K562 (cell line): ENCODE measurements at regions not wholly inside any gene's neighbourhood (a gene's known extent, or its start where the extent isn't known, plus 50 kb on each side); places are given as distances from the start of the nearest gene placed in this dataset.

Source experiments
- ATAC-seq: fragments of 200-7000 bp; cut with Tn5 transposase; 3 replicates; pipeline ENCODE4 v1.9.1; 2020; ENCODE audit warnings: moderate library complexity
- BruUV-seq: library from RNA; stranded (reverse); fragments of 400-500 nt; replicated peaks from 2 replicates; lab custom pipeline; 2021; lab: Mats Ljungman, UMichigan
- CTCF ChIA-PET: fragments of 300-600 bp; formaldehyde crosslinking; extraction: SDS; loops from one replicate; lab custom pipeline; 2021; ENCODE audit warnings: low intra/inter-chr PET ratio; lab: Yijun Ruan, JAX
- POLR2A ChIA-PET: fragments of 300-600, 350-650 bp; sonication (Branson Sonifier 250); formaldehyde crosslinking; extraction: SDS; loops from one replicate; lab custom pipeline; 2021; ENCODE audit warnings: antibody characterized with exemption, inconsistent platforms; lab: Yijun Ruan, JAX
- DNase-seq, 4 experiments: peaks; one replicate each; pipeline versions ENCODE4 v3.0.0 to v3.0.0-alpha.2; 2011 to 2018; ENCODE audit warnings: low spot score in 3 of 4, mixed read lengths in 3 of 4; ENCODE audit errors: extremely low read depth in 1 of 4
- FAIRE-seq: peaks from 2 replicates; lab custom pipeline; 2011; peaks lifted over from hg19 to GRCh38; lab: Jason Lieb, UNC
- H2AFZ ChIP-seq: 2 replicates; pipeline ENCODE4 v1.6.0; 2011; ENCODE audit warnings: low read depth, low read length, control low read depth, inconsistent platforms
- H3K27ac ChIP-seq: fragments of 200-600 bp; 3 replicates; pipeline ENCODE4 v1.8.0; 2011; ENCODE audit warnings: low read depth, mild to moderate bottlenecking, control low read depth, inconsistent platforms, low read length, moderate library complexity, mixed read lengths; ENCODE audit errors: extremely low read depth
- H3K27me3 ChIP-seq, 2 experiments: fragments of 300-600 bp in 1 of 2; 2 replicates in 1 of 2; 3 replicates in 1 of 2; pipeline versions ENCODE4 v1.6.0 to v1.8.0; 2011; ENCODE audit warnings: inconsistent platforms in 2 of 2, low read length in 2 of 2, mild to moderate bottlenecking in 1 of 2, mixed read lengths in 1 of 2, moderate library complexity in 1 of 2; ENCODE audit not compliant: control insufficient read depth in 2 of 2, insufficient read depth in 2 of 2
- H3K36me3 ChIP-seq: fragments of 300-600 bp; 3 replicates; pipeline ENCODE4 v1.8.0; 2011; ENCODE audit warnings: mild to moderate bottlenecking, low read length, inconsistent platforms; ENCODE audit not compliant: control insufficient read depth, insufficient read depth
- H3K4me1 ChIP-seq, 2 experiments: fragments of 200-600 bp in 1 of 2; replicated peaks in 1 of 2; 2 replicates in 1 of 2; 3 replicates in 1 of 2; pipeline versions ENCODE4 v1.5.1 to v1.8.0; 2011; ENCODE audit warnings: inconsistent platforms in 2 of 2, low read length in 2 of 2, mild to moderate bottlenecking in 1 of 2, mixed read lengths in 1 of 2, moderate library complexity in 1 of 2; ENCODE audit not compliant: control insufficient read depth in 2 of 2, insufficient read depth in 2 of 2
- H3K4me2 ChIP-seq: 2 replicates; pipeline ENCODE4 v1.6.1; 2011; ENCODE audit warnings: low read length, control low read depth, inconsistent platforms, mixed read lengths; ENCODE audit not compliant: insufficient read depth
- H3K4me3 ChIP-seq: fragments of 200-600 bp; sonication (generic), shearing (Covaris generic); 2 replicates; pipeline ENCODE4 v1.5.1; 2016; ENCODE audit warnings: control low read depth, inconsistent platforms
- H3K79me2 ChIP-seq: fragments of 200-600 bp; 3 replicates; pipeline ENCODE4 v1.8.0; 2011; ENCODE audit warnings: low read length, inconsistent platforms; ENCODE audit not compliant: control insufficient read depth, insufficient read depth
- H3K9ac ChIP-seq, 2 experiments: 2 replicates each; pipeline versions ENCODE4 v1.6.0 to v1.6.1; 2011; ENCODE audit warnings: low read depth in 2 of 2, low read length in 2 of 2, control low read depth in 1 of 2, inconsistent platforms in 1 of 2, mild to moderate bottlenecking in 1 of 2, mixed read lengths in 1 of 2; ENCODE audit not compliant: insufficient read depth in 1 of 2
- H3K9me1 ChIP-seq: one replicate; pipeline ENCODE4 v1.6.0; 2011; ENCODE audit warnings: inconsistent platforms, mild to moderate bottlenecking, low read length, moderate library complexity; ENCODE audit not compliant: control insufficient read depth, insufficient read depth
- H3K9me3 ChIP-seq: replicated peaks from 2 replicates; pipeline ENCODE4 v1.5.1; 2011; ENCODE audit warnings: low read depth, low read length, inconsistent platforms; ENCODE audit not compliant: control insufficient read depth, insufficient read depth
- H4K20me1 ChIP-seq: replicated peaks from 2 replicates; pipeline ENCODE4 v1.6.1; 2011; ENCODE audit warnings: low read length, inconsistent platforms, mixed read lengths; ENCODE audit not compliant: control insufficient read depth, insufficient read depth
- KDM5B ChIP-seq: fragments of 200-600 bp; sonication (generic); IDR thresholded peaks from 2 replicates; pipeline ENCODE4 v1.6.1; 2012; ENCODE audit warnings: low read depth, mild to moderate bottlenecking, moderate library complexity, low read length, control low read depth, inconsistent platforms; ENCODE audit not compliant: insufficient replicate concordance
- MXI1 ChIP-seq: IDR thresholded peaks from 2 replicates; pipeline ENCODE4 v1.6.1; 2011; ENCODE audit warnings: low read depth, mild to moderate bottlenecking, improper control_type of control experiment, low read length
- MYBL2 ChIP-seq, 2 experiments: fragments of 450-650 bp in 1 of 2; sonication (generic) in 1 of 2; formaldehyde crosslinking in 1 of 2; IDR thresholded peaks; 2 replicates each; pipeline versions ENCODE4 v1.6.1 to v1.8.1; 2017 to 2022; ENCODE audit warnings: borderline replicate concordance in 1 of 2, inconsistent platforms in 1 of 2, low read depth in 1 of 2, mild to moderate bottlenecking in 1 of 2, missing genetic modification reagents in 1 of 2, moderate library complexity in 1 of 2
- NFE2L1 ChIP-seq: fragments of 450-650 bp; IDR thresholded peaks from 2 replicates; pipeline ENCODE4 v1.6.1; 2016; ENCODE audit warnings: missing genetic modification characterization, low read depth, mild to moderate bottlenecking, missing compliant biosample characterization, moderate library complexity, borderline replicate concordance
- NR4A1 ChIP-seq, 2 experiments: fragments of 250-450 bp in 1 of 2; fragments of 450-650 bp in 1 of 2; sonication (Bioruptor Pico) in 1 of 2; IDR thresholded peaks; 2 replicates each; pipeline versions ENCODE4 v1.4.0 to v1.6.1; 2016 to 2020; ENCODE audit warnings: mild to moderate bottlenecking in 2 of 2, missing compliant biosample characterization in 1 of 2, missing genetic modification characterization in 1 of 2, moderate library complexity in 1 of 2
- RBM39 ChIP-seq: fragments of 200-400 bp; formaldehyde crosslinking; optimal IDR thresholded peaks from 2 replicates; pipeline ENCODE3; 2018; ENCODE audit warnings: low read depth, low read length
- SNRNP70 ChIP-seq: fragments of 200-400 bp; formaldehyde crosslinking; optimal IDR thresholded peaks from 2 replicates; pipeline ENCODE3; 2017; ENCODE audit warnings: low read depth, low read length
- SPI1 ChIP-seq: IDR thresholded peaks from 2 replicates; pipeline ENCODE4 v1.6.1; 2011; ENCODE audit warnings: low read depth, low read length, control low read depth, borderline replicate concordance
- ZNF217 ChIP-seq: sonication (generic); formaldehyde crosslinking; IDR thresholded peaks from 2 replicates; pipeline ENCODE4 v1.8.0; 2022; ENCODE audit warnings: mild to moderate bottlenecking, missing genetic modification reagents
- WGBS: fragments of 100-300 bp; shearing (Covaris generic); methylation state at CpG from one replicate; pipeline ENCODE4 v1.1.6; 2016; ENCODE audit warnings: low coverage, mixed read lengths; ENCODE audit not compliant: insufficient coverage; ENCODE audit errors: missing lambda C conversion rate; 5-methylcytosine and 5-hydroxymethylcytosine counted together
- in situ Hi-C: fragments of 300-500 bp; cut with MboI; formaldehyde crosslinking; loops from 4 replicates; pipeline ENCODE4 v1.15.0; 2018; ENCODE audit warnings: inconsistent platforms, mixed read lengths
- intact Hi-C: fragments of 100-400 bp; cut with micrococcal nuclease; formaldehyde crosslinking; loops from 2 replicates; pipeline ENCODE4 v1.14.2; 2022
- TF ChIP-seq, protein P1 (sequence below): sonication (generic); formaldehyde crosslinking; IDR thresholded peaks from 2 replicates; pipeline ENCODE4 v1.8.0; 2023; ENCODE audit warnings: missing genetic modification reagents, mild to moderate bottlenecking, borderline replicate concordance
- TF ChIP-seq, protein P2 (sequence below), 2 experiments: fragments of 450-650 bp in 1 of 2; sonication (generic) in 1 of 2; formaldehyde crosslinking in 1 of 2; IDR thresholded peaks in 1 of 2; conservative IDR thresholded peaks in 1 of 2; 2 replicates each; pipeline versions ENCODE4 v1.6.1 to v1.8.1; 2016 to 2023; ENCODE audit warnings: mild to moderate bottlenecking in 2 of 2, moderate library complexity in 2 of 2, inconsistent platforms in 1 of 2, missing genetic modification reagents in 1 of 2
- TF ChIP-seq, protein P3 (sequence below): fragments of 450-650 bp; formaldehyde crosslinking; IDR thresholded peaks from 2 replicates; pipeline ENCODE4 v1.4.0; 2022; ENCODE audit warnings: missing genetic modification characterization

DNA sequence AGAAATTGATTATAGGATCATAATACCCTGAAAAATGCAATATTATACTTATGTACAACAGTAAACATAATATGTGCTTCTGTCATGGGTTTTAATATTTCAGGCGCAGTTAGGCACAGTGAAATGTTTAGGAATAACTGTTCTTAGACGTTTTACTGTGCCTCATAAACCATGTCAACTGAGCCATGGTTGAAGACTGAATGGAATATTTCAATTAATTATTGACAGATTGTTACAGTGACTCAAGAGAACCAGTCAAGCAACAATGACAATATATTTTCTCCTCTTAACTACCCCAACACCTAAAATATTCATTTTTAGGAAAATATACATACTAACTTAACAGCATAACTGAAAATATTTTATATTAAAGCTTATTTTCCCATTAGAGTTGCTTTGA lies 852.7 kb upstream of the FRG1 start:
- Histone ChIP-seq H3K36me3 (no peaks in the 10 kb centered on the region), H3K9me3 (no peaks in the 10 kb centered on the region; the same call in 1 of the 2 replicates), H3K4me3 (no peak overlapping the region), H2AFZ (no peak overlapping the region), H3K4me1 (no peaks in the 10 kb centered on the region), H3K27me3 (no peaks in the 10 kb centered on the region), H3K4me2 (no peak overlapping the region), H3K79me2 (no peaks in the 10 kb centered on the region), H3K9ac (no peak overlapping the region), H3K9me1 (no peaks in the 10 kb centered on the region), H4K20me1 (no peaks in the 10 kb centered on the region), H3K27ac (no peak overlapping the region)
- DNase-seq = no peak
- no peak for FAIRE-seq
- BruUV-seq = no TSS peak
- CTCF ChIA-PET = no interaction called here
- 0% methylated on average over 2 of the region's 2 CpGs for WGBS
- ATAC-seq = no peak
- intact Hi-C loops = no loop called here
- in situ Hi-C loops = no loop called here
- POLR2A ChIA-PET = no interaction called here
- TF ChIP-seq, protein P1, sequence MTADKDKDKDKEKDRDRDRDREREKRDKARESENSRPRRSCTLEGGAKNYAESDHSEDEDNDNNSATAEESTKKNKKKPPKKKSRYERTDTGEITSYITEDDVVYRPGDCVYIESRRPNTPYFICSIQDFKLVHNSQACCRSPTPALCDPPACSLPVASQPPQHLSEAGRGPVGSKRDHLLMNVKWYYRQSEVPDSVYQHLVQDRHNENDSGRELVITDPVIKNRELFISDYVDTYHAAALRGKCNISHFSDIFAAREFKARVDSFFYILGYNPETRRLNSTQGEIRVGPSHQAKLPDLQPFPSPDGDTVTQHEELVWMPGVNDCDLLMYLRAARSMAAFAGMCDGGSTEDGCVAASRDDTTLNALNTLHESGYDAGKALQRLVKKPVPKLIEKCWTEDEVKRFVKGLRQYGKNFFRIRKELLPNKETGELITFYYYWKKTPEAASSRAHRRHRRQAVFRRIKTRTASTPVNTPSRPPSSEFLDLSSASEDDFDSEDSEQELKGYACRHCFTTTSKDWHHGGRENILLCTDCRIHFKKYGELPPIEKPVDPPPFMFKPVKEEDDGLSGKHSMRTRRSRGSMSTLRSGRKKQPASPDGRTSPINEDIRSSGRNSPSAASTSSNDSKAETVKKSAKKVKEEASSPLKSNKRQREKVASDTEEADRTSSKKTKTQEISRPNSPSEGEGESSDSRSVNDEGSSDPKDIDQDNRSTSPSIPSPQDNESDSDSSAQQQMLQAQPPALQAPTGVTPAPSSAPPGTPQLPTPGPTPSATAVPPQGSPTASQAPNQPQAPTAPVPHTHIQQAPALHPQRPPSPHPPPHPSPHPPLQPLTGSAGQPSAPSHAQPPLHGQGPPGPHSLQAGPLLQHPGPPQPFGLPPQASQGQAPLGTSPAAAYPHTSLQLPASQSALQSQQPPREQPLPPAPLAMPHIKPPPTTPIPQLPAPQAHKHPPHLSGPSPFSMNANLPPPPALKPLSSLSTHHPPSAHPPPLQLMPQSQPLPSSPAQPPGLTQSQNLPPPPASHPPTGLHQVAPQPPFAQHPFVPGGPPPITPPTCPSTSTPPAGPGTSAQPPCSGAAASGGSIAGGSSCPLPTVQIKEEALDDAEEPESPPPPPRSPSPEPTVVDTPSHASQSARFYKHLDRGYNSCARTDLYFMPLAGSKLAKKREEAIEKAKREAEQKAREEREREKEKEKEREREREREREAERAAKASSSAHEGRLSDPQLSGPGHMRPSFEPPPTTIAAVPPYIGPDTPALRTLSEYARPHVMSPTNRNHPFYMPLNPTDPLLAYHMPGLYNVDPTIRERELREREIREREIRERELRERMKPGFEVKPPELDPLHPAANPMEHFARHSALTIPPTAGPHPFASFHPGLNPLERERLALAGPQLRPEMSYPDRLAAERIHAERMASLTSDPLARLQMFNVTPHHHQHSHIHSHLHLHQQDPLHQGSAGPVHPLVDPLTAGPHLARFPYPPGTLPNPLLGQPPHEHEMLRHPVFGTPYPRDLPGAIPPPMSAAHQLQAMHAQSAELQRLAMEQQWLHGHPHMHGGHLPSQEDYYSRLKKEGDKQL (CRISPR knock-in tag) = no peak
- TF ChIP-seq SPI1 (no peak), RBM39 (no peak), NR4A1 (CRISPR knock-in tag; IDR thresholded peaks at IDR 0.05) (no peak), NR4A1 (tag; IDR thresholded peaks at IDR 0.05) (no peak), KDM5B (no peak), ZNF217 (CRISPR knock-in tag) (no peak), MXI1 (no peak), MYBL2 (IDR thresholded peaks at IDR 0.05; ENCODE audit: low read depth) (no peak), MYBL2 (CRISPR knock-in tag; IDR thresholded peaks at IDR 0.05; ENCODE audit: borderline replicate concordance) (no peak), NFE2L1 (tag) (no peak), SNRNP70 (no peak)
- TF ChIP-seq, protein P2, sequence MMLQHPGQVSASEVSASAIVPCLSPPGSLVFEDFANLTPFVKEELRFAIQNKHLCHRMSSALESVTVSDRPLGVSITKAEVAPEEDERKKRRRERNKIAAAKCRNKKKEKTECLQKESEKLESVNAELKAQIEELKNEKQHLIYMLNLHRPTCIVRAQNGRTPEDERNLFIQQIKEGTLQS (IDR thresholded peaks at IDR 0.05) = no peak
- TF ChIP-seq, protein P2 (CRISPR knock-in tag; conservative IDR thresholded peaks at IDR 0.05) = no peak
- TF ChIP-seq, protein P3, sequence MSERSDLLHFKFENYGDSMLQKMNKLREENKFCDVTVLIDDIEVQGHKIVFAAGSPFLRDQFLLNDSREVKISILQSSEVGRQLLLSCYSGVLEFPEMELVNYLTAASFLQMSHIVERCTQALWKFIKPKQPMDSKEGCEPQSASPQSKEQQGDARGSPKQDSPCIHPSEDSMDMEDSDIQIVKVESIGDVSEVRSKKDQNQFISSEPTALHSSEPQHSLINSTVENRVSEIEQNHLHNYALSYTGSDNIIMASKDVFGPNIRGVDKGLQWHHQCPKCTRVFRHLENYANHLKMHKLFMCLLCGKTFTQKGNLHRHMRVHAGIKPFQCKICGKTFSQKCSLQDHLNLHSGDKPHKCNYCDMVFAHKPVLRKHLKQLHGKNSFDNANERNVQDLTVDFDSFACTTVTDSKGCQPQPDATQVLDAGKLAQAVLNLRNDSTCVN (CRISPR knock-in tag) = no peak
